Endothelial cell (in vitro differentiated cells): ENCODE measurements at regions not wholly inside any gene's neighbourhood (a gene's known extent, or its start where the extent isn't known, plus 50 kb on each side); places are given as distances from the start of the nearest gene placed in this dataset.
"Not testable (repeated sequence)": the region's sequence is repeated elsewhere in the genome, so short reads cannot be mapped to it uniquely, and the experiment has no call there.

ENCODE experiments used
- DNase-seq: peaks from one replicate; pipeline ENCODE4 v3.0.0; 2021; ENCODE audit warnings: low spot score
- H3K27ac Mint-ChIP-seq: one replicate; pipeline ENCODE4 v1.8.0; 2021; ENCODE audit warnings: mixed read lengths, inconsistent platforms; ENCODE audit not compliant: unreplicated experiment
- H3K27me3 Mint-ChIP-seq: one replicate; pipeline ENCODE4 v1.8.0; 2021; ENCODE audit warnings: mild to moderate bottlenecking, moderate library complexity, mixed read lengths, inconsistent platforms; ENCODE audit not compliant: unreplicated experiment
- H3K36me3 Mint-ChIP-seq: one replicate; pipeline ENCODE4 v1.8.0; 2021; ENCODE audit warnings: mild to moderate bottlenecking, low read depth, mixed read lengths, inconsistent platforms; ENCODE audit not compliant: unreplicated experiment
- H3K4me1 Mint-ChIP-seq: one replicate; pipeline ENCODE4 v1.8.0; 2021; ENCODE audit warnings: mild to moderate bottlenecking, mixed read lengths, inconsistent platforms; ENCODE audit not compliant: unreplicated experiment
- H3K4me3 Mint-ChIP-seq: one replicate; pipeline ENCODE4 v1.8.0; 2021; ENCODE audit warnings: mild to moderate bottlenecking, mixed read lengths, inconsistent platforms; ENCODE audit not compliant: unreplicated experiment
- H3K9me3 Mint-ChIP-seq: one replicate; pipeline ENCODE4 v1.8.0; 2021; ENCODE audit warnings: mixed read lengths, inconsistent platforms; ENCODE audit not compliant: unreplicated experiment
- CTCF ChIP-seq: fragments of 200-600 bp; sonication (generic); IDR thresholded peaks from one replicate; pipeline ENCODE4 v1.5.0; 2021; ENCODE audit warnings: antibody characterized with exemption; ENCODE audit not compliant: unreplicated experiment

DNA sequence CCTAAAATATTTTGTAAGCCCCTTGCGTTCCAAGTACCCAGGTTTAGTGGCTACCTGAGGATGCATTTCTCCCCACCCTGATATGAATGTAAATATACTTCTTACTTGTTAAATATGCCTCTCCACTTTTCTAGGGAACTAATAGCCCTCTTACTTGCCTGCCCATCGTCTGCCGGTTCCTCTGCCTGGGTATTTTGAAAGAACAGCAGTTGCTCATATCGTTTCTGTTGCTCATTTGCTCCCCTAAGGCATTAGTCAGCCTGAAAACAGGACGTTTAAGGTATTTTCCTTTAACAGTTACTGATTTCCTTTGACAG lies 141.3 kb upstream of the CARMIL1 start:
- Mint-ChIP-seq H3K27ac (peak overlapping the region; percentile 24), H3K27me3 (peaks cover 2% of the 10 kb centered on the region), H3K36me3 (peaks cover 4% of the 10 kb centered on the region), H3K9me3 (no peaks in the 10 kb centered on the region), H3K4me1 (peaks cover 14% of the 10 kb centered on the region), H3K4me3 (no peak overlapping the region)
- DNase-seq, result no peak
- TF ChIP-seq CTCF, result no peak

DNA sequence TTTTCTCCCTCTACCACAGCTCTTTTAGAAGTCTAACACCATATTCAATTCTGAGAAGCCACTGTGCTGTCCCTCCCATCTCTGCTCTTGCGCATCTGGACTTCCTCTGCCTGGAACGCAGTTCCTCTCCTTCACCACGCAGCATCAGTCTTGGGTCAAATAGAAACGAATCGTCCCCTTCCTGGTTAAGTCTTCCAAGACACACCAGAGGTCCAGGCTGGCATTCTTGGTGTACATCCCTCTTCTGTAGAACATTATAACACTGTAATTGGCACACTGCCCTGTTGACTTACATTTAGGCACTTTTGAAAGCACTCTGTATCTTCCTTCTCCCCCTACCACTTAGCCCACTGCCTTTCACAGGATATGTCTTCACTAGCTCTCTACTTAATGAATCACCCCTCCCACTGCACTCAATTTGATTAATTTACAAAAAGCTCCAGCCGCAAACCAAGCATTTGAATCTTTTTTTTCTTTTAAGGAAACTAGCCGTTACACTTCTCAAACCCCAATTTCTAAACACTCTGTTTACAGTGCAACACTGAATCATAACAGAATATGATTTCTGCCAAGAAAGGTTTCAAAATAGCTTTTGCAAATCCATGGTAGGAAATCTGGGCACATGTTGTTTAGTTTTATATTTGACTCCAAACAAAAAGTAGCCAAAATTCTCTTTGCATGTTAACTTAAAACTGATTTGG lies 140.8 kb upstream of the CARMIL1 start:
- peaks cover 2% of the 10 kb centered on the region for H3K27me3 Mint-ChIP-seq
- H3K9me3 Mint-ChIP-seq, result no peaks in the 10 kb centered on the region
- no peaks in the 10 kb centered on the region for H3K36me3 Mint-ChIP-seq
- TF ChIP-seq CTCF, result no peak
- H3K4me3 Mint-ChIP-seq, result no peak overlapping the region
- peak overlapping the region; percentile 24 for H3K27ac Mint-ChIP-seq
- peaks cover 14% of the 10 kb centered on the region for H3K4me1 Mint-ChIP-seq
- no peak for DNase-seq

DNA sequence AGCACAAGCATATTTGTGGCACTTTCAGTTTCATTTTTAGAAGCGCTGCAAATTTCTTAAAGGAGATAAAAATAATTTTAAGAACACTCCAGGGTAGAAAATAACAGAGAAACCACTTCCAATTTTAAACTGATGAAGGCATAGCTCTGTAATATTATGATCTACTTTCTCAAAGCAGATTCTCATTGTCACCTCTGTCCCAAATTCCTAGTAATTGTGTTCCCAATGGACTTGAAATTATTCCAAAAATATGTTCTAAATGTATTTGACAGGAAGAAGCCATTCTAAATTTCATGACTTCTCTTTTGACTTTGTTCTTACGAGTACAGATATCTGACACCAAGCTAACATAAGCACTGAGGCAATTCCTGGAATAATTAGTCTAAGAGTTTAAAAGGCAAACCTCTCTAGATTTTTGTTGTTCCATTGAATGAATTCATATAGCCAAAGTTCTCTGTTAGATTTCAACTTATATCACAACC lies 140.2 kb upstream of the CARMIL1 start:
- Mint-ChIP-seq H3K27ac (no peak overlapping the region), H3K36me3 (no peaks in the 10 kb centered on the region), H3K4me1 (peaks cover 14% of the 10 kb centered on the region), H3K4me3 (no peak overlapping the region), H3K27me3 (peaks cover 2% of the 10 kb centered on the region), H3K9me3 (no peaks in the 10 kb centered on the region)
- TF ChIP-seq CTCF, result no peak
- no peak for DNase-seq

DNA sequence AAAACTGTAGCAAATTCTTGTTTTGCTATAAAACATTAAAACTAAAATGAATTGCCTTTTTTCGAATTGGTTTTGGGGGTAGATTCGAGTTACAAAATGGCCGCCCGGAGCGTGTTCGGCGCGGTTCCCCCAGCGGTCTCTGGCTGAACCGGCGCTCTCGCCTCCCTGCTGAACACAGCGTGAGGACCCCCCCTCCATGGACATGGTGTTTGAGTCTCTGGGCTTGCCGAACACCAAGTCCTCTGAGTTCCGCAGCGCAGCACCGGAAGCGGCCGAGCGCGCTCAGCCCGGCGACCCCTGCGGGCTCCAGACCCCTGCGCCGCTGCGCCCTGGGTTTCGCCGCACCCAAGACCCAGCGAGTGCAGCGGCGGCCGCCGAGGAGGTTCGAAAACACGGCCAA lies 139.6 kb upstream of the CARMIL1 start:
- not testable (repeated sequence) for H3K27ac Mint-ChIP-seq, H3K9me3 Mint-ChIP-seq, H3K27me3 Mint-ChIP-seq, H3K36me3 Mint-ChIP-seq, H3K4me3 Mint-ChIP-seq, DNase-seq
- H3K4me1 Mint-ChIP-seq, result peaks cover 14% of the 10 kb centered on the region

- no peak for DNase-seq
- TF ChIP-seq CTCF, result no peak
- Mint-ChIP-seq H3K4me1 (peaks cover 8% of the 10 kb centered on the region), H3K27ac (no peak overlapping the region), H3K36me3 (no peaks in the 10 kb centered on the region), H3K4me3 (no peak overlapping the region), H3K27me3 (peaks cover 2% of the 10 kb centered on the region), H3K9me3 (no peaks in the 10 kb centered on the region)
Measured at GRCh38 chr6:25142506-25142905, 136.7 kb upstream of the CARMIL1 start.
